MG63 (cell line): ENCODE measurements at regions not wholly inside any gene's neighbourhood (a gene's known extent, or its start where the extent isn't known, plus 50 kb on each side); places are given as distances from the start of the nearest gene placed in this dataset.
"Not testable (repeated sequence)": the region's sequence is repeated elsewhere in the genome, so short reads cannot be mapped to it uniquely, and the experiment has no call there.

Source experiments
- DNase-seq: peaks from one replicate; pipeline ENCODE4 v3.0.0-alpha.2; 2020
- H3K27me3 ChIP-seq: fragments of 250-450 bp; sonication (Bioruptor Pico); 2 replicates; pipeline ENCODE4 v1.5.1; 2020; ENCODE audit warnings: mild to moderate bottlenecking, moderate library complexity
- H3K36me3 ChIP-seq: fragments of 250-450 bp; sonication (Bioruptor Pico); 2 replicates; pipeline ENCODE4 v1.5.1; 2020; ENCODE audit warnings: mild to moderate bottlenecking, moderate library complexity
- H3K4me3 ChIP-seq: fragments of 250-450 bp; sonication (Bioruptor Pico); 2 replicates; pipeline ENCODE4 v1.5.1; 2020; ENCODE audit warnings: mild to moderate bottlenecking, moderate library complexity
- H3K9me3 ChIP-seq: fragments of 250-450 bp; sonication (Bioruptor Pico); 2 replicates; pipeline ENCODE4 v1.5.1; 2020; ENCODE audit warnings: mild to moderate bottlenecking, moderate library complexity

GRCh38 chr2:49861821-49862220 lies 707.5 kb upstream of the FSHR start:
- Histone ChIP-seq H3K9me3 (no peaks in the 10 kb centered on the region), H3K4me3 (no peak overlapping the region), H3K36me3 (no peaks in the 10 kb centered on the region), H3K27me3 (no peaks in the 10 kb centered on the region)
- no peak for DNase-seq

GRCh38 chr2:49860834-49861233 lies 706.5 kb upstream of the FSHR start:
- no peaks in the 10 kb centered on the region for H3K9me3 ChIP-seq
- DNase-seq: no peak
- H3K27me3 ChIP-seq: no peaks in the 10 kb centered on the region
- H3K36me3 ChIP-seq: no peaks in the 10 kb centered on the region
- no peak overlapping the region for H3K4me3 ChIP-seq

- Histone ChIP-seq H3K27me3 (no peaks in the 10 kb centered on the region), H3K36me3 (no peaks in the 10 kb centered on the region), H3K9me3 (no peaks in the 10 kb centered on the region), H3K4me3 (no peak overlapping the region)
- no peak for DNase-seq
Observed at GRCh38 chr2:49860170-49860569, 705.9 kb upstream of the FSHR start.

- H3K4me3 ChIP-seq: no peak overlapping the region
- no peaks in the 10 kb centered on the region for H3K9me3 ChIP-seq
Observed at GRCh38 chr2:49858657-49859056, 704.3 kb upstream of the FSHR start.

DNA sequence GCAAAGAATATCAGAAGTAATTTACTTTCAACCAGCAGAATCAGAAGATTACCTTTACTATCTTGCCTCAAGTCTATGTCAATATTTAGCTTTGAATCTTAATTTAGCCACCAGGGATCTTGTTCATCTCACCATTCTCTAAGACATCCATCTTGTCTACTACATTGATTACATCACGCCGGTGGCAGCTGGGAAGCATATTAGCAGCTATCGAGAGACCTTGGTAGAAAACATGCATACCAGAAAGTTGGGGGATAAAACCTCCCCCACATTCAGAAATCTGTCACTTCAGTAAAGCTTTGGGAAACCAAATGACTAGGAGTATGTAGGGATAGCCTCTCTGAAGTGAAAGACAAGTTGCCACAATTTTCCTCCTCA lies 703.8 kb upstream of the FSHR start:
- H3K4me3 ChIP-seq: no peak overlapping the region
- H3K27me3 ChIP-seq: no peaks in the 10 kb centered on the region
- no peaks in the 10 kb centered on the region for H3K36me3 ChIP-seq
- no peaks in the 10 kb centered on the region for H3K9me3 ChIP-seq
- no peak for DNase-seq

More at GRCh38 chr2:49858657-49859056, 704.3 kb upstream of the FSHR start:
- Histone ChIP-seq H3K36me3 (no peaks in the 10 kb centered on the region), H3K27me3 (no peaks in the 10 kb centered on the region)
- no peak for DNase-seq

- no peak overlapping the region for H3K4me3 ChIP-seq
- H3K36me3 ChIP-seq: no peaks in the 10 kb centered on the region
- no peaks in the 10 kb centered on the region for H3K9me3 ChIP-seq
- H3K27me3 ChIP-seq: no peaks in the 10 kb centered on the region
- DNase-seq: no peak
Observed at GRCh38 chr2:49857371-49858112, 703.2 kb upstream of the FSHR start.

- Histone ChIP-seq H3K27me3 (no peaks in the 10 kb centered on the region), H3K36me3 (no peaks in the 10 kb centered on the region), H3K9me3 (no peaks in the 10 kb centered on the region), H3K4me3 (no peak overlapping the region)
- no peak for DNase-seq
Observed at GRCh38 chr2:49845671-49846070, 691.4 kb upstream of the FSHR start.

DNA sequence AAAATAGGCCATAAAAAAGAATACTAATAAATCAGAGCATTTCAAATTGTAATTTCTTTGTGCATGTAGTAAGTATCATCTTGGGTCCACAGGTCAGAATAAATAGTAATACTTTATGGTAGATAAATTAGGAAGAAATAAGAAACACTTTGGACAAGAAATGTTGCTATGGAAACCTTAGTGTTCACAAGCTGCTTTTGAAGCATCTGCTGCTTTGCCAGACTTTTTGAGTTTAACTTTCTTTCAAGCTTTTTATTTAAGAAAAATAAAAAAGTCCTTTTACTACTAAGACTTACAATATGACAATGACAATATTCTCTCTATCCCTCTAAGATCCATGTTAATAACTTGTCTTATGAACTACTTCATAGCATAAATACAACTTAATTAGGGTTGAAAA lies 690.7 kb upstream of the FSHR start:
- Histone ChIP-seq H3K36me3 (no peaks in the 10 kb centered on the region), H3K4me3 (no peak overlapping the region), H3K9me3 (no peaks in the 10 kb centered on the region), H3K27me3 (no peaks in the 10 kb centered on the region)
- no peak for DNase-seq

- H3K36me3 ChIP-seq: not testable (repeated sequence)
Observed at GRCh38 chr2:49844113-49844512, 689.8 kb upstream of the FSHR start.

GRCh38 chr2:49843314-49843713 lies 689.0 kb upstream of the FSHR start:
- no peaks in the 10 kb centered on the region for H3K36me3 ChIP-seq
- H3K4me3 ChIP-seq: no peak overlapping the region
- H3K27me3 ChIP-seq: no peaks in the 10 kb centered on the region
- DNase-seq: no peak
- no peaks in the 10 kb centered on the region for H3K9me3 ChIP-seq

More at GRCh38 chr2:49844113-49844512, 689.8 kb upstream of the FSHR start:
- not testable (repeated sequence) for DNase-seq, H3K27me3 ChIP-seq, H3K4me3 ChIP-seq, H3K9me3 ChIP-seq

- H3K4me3 ChIP-seq: no peak overlapping the region
- no peaks in the 10 kb centered on the region for H3K27me3 ChIP-seq
- DNase-seq: no peak
- H3K36me3 ChIP-seq: no peaks in the 10 kb centered on the region
- no peaks in the 10 kb centered on the region for H3K9me3 ChIP-seq
Observed at GRCh38 chr2:49840428-49840975, 686.2 kb upstream of the FSHR start.

GRCh38 chr2:49839818-49840217 lies 685.5 kb upstream of the FSHR start:
- Histone ChIP-seq H3K27me3 (no peaks in the 10 kb centered on the region), H3K4me3 (no peak overlapping the region), H3K36me3 (no peaks in the 10 kb centered on the region), H3K9me3 (no peaks in the 10 kb centered on the region)
- no peak for DNase-seq

DNA sequence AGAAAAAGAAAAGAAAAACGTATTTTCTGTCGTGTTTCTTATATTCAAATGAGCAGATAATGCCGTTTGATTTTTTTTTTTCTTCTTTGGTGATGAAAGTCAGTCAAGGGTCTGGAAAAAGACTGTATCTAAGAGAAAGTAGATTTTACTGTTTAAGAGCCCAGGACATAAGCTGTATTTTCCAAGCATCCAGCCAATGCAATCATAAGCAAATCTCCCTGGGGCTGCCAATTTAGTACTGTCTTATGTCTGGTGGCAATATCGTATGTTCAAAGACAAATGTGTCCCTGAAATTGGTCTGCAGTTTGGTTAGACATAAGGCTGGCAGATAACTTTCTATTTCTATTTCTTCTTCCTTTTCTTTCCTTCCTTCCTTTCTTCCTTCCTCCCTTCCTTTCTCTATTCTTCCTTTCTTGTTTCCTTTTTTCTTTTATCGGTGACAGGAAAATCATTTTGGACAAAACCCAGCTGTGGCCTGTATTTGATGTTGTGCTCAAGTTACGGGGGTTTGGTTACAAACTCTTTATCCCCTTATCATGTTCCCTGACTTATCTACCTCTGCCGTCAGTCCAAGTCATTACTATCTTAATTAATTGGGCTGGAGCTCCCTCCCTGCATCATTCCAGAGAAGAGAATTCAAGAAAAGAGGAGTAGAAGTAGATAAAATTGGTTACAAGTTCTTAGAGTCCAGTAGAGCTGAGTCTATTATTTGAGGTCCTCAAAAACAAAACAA lies 683.4 kb upstream of the FSHR start:
- H3K36me3 ChIP-seq: no peaks in the 10 kb centered on the region
- H3K27me3 ChIP-seq: no peaks in the 10 kb centered on the region
- DNase-seq: no peak
- H3K4me3 ChIP-seq: no peak overlapping the region
- H3K9me3 ChIP-seq: no peaks in the 10 kb centered on the region

GRCh38 chr2:49836017-49836416 lies 681.7 kb upstream of the FSHR start:
- Histone ChIP-seq H3K36me3 (no peaks in the 10 kb centered on the region), H3K27me3 (no peaks in the 10 kb centered on the region)

DNA sequence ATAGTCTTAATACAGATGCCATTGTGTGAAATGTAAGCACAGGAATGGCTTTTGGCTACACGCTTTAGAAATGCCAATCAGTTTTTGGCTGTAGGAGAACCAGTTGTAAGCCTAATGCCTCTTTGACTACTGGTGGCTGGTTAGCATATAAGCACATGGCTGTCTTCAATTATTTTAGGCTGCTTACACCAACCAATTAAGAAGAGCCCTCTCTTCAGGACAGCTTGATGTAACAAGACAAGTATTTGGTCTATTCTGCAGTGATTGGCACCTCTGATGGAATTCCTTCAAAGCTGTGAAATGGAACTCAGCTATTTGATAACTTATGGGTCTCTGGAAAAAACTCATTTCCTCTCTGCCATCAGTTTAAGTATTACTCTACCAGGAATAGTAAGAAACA lies 680.1 kb upstream of the FSHR start:
- Histone ChIP-seq H3K36me3 (no peaks in the 10 kb centered on the region), H3K4me3 (no peak overlapping the region), H3K9me3 (no peaks in the 10 kb centered on the region), H3K27me3 (no peaks in the 10 kb centered on the region)
- DNase-seq: no peak

More at GRCh38 chr2:49836017-49836416, 681.7 kb upstream of the FSHR start:
- no peaks in the 10 kb centered on the region for H3K9me3 ChIP-seq
- no peak for DNase-seq
- no peak overlapping the region for H3K4me3 ChIP-seq

DNA sequence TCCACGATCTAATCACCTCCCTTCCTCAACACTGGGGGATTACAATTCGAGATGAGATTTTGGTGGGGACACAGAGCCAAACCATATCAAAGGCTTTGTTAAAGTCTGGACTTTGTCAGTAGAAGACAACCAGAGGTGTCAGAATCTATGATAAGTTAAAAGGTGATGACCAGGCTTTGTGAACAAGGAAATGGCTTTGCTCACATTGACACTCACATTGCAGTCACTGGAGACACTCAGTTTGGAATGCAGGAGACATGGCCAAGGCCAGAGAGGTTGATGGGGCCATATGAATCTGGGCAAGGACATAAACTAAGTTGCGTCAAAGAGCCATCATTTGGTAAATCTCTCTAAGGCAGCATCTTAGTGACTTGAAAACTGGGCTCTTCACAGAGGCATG lies 678.2 kb upstream of the FSHR start:
- DNase-seq: no peak
- Histone ChIP-seq H3K36me3 (no peaks in the 10 kb centered on the region), H3K27me3 (no peaks in the 10 kb centered on the region), H3K9me3 (no peaks in the 10 kb centered on the region), H3K4me3 (no peak overlapping the region)

DNA sequence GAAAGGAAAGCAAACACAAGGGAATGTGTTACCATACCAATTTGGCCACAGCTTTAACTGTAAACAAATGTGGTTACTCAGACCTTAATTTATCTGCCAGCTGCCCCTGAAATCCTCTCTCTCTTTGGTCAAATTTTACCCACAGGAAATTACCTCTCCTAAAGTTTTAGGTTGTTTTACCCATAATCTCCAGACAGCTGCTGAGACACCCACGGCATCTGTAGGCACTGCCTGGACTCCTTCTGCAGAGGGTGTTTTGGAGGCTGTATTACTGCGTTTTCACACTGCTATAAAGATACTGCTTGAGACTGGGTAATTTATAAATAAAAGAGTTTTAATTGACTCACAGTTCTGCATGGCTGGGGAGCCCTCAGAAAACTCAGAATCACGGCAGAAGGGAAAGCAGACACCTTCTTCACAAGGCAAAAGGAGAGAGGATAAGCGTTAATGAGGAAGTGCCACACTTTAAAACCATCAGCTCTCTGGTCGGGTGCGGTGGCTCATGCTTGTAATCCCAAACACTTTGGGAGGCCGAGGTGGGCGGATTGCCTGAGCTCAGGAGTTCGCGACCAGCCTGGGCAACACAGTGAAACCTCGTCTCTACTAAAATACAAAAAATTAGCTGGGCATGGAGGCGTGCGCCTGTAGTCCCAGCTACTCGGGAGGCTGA lies 677.5 kb upstream of the FSHR start:
- DNase-seq: no peak
- Histone ChIP-seq H3K36me3 (no peaks in the 10 kb centered on the region), H3K4me3 (no peak overlapping the region), H3K9me3 (no peaks in the 10 kb centered on the region), H3K27me3 (no peaks in the 10 kb centered on the region)
